ENCODE measurements at regions not wholly inside any gene's neighbourhood (a gene's known extent, or its start where the extent isn't known, plus 50 kb on each side); places are given as distances from the start of the nearest gene placed in this dataset.

DNA sequence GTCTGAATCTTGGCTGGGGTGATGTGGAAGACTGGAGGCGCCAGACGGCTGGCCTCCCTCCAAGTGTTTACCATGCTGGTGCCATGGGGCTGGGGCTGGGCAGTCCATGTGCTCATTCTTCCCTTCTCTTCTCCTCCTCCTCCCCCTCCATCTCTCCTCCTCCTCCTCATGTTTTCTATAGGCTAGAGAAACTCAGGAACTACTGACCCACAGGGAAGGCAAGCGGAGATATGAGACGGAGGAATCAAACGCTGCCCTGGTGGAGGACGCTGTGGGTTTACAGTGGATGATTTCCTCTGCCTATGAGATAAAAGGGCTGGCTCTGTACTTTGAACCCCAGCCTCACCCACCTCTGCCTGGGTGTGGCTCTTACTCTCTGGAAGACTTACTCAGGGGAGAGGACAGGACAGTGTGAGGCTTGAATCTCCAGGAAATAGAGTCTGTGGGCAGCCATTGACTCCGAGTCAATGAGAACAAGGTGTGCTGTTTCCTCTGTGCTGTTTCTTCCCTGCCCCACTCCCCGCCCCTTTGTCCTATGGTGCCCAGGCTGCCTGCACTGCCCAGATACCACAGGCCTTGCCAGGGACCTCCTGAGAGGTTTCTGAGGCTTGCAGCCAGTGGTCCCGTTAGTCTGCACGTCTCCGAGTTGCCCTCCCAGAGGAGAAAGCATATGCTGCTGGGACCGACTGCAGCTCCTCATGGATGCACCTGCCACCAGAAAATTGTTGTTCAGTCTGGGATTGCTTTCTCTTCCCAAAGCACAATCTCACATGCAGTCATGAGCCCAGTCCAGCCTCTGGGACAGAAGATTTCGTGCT is 132.6 kb upstream of the ARHGAP5 start:
- DNase-seq: no peak

DNA sequence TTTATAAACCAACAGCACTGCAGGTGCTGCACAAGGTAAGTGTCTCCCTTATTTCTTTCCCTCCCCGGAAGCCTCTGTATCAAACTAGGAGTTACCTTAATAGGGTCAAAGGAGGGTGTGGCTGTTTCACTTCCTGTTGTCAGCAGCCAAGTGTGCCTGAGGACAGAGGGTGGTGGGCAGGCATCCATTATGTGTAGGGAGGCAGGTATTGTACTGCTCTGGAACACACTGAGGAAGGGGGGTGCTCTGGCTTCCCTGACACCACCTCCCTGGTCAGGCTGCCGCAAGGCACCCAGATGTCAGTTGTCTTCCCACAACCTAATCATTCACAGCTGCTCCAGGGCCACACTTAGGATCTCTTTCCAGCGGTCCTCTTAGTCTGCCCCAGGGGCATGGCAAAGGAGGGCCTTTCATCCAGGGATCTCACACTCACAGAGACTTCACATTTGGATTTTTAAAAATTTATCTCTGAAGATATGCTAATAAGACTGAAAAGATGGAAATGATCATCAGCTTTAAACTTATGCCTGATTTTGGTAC is 132.0 kb upstream of the ARHGAP5 start:
- no peak for DNase-seq

DNA sequence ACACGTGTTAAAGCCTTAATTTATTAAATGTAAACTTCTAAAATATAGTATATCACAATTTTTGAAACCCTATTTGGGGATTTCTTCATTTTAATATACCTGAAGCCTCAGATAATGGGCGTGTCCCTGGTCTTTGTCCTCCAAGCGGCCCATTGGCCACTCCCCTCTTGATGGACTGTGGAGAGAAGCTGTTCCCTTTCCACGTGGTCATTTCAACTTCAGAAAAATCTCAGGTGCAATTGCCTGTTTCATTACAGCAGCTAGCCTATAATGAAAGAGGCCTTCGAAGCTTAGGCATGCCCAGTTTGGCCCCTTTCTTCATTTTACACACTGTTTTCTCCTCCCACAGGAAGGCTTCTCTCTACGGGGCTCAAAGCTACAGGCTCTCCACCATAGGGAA is 131.4 kb upstream of the ARHGAP5 start:
- DNase-seq: no peak

DNA sequence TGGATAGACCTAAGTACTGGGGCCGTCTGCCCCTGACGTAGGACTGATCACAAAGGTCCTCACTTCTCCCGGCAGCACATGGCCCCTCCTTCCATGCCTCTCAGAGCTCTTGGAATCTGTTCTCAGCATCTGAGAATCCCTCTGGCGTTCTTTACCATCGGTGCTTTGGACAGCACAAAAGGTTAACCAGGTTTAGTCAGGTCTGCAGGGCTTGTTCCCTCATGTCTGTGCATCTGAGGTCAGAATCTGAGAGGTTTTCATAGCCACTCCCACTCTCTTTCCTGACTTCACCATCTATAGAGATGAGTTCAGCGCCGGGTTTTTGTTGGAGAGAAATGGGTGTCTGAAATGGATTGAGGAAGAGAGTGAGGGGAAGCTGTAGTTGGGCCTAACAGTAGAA is 130.0 kb upstream of the ARHGAP5 start:
- DNase-seq: no peak

DNA sequence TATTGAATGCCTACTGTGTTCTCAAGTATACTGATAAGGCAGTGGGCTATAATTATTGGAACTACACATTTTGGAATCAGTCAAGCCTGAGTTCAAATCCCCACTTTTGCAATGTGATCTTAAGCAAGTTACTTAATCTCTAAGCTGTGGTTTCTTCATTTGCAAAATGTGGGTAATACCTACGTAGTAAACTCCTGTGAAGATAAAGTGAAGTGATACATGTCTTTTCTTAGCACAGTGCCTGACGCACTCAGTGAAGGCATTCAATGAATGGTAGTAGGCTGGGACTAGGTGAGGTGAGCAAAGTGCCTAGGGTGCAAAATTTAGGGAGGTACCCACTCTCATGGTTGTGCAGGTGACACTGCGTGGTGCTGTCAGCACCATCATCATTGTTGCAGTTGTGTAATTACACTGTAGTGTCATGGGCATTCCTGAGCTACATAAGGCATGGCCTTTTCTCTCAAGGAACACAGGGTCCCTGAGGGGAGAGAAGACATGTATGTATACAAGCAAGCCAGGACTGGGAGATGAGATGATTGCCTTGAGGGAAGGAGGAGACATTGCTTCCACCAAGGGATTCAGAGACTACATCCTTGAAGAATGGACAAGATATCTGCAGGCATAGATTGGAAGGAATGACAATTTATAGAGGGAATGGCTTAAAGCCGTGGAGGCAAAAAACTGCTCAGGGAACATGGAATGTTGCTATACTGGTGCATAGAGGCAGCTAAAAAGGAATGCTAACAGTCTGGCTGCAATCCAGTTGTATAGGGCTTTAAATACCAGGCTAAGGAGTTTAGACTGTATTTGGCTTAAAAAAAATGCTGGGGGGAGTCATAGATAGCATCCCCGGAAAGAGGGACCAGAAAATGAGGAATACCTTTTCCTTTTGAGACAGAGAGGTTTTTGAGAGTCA is 129.2 kb upstream of the ARHGAP5 start:
- no peak for DNase-seq

DNA sequence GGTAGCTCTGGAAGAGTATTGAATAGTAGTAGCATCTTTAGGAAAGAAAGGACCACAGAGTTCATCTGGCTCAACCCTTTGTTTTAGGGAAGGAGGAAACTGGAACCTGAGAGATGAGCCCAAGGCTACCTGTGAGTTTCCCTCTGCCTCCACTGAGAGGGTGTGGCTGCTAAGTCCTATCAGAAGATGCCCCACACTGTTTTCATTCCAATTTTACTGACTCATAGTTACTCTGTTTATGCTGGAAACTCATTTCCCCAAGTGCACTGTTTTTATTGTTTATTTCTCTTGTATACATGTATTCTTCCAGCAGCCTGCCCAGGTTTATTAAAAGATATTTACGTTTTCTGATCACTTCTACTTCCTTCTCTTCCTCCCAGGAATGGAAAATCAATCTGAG is 127.4 kb upstream of the ARHGAP5 start:
- peak in 1 of 2 experiments; percentile 29 for DNase-seq

DNA sequence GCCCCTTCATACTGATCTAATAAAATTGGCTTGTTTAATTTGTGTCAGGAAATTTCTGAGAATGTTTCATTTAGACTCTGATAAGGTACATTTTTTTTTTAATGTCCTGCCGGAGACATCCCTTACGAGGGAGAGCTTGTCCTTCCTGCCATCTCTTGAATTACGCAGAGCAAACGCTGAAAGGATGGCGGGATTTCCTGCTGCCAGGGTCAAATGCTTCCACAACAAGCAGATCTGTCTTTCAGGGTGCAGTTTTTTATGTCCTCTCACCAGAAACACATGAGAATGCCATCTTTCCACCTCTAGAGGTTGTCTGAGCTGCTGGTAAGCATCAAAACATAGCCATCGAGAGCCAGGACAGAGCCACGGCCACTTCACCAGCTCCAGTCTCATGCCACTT is 126.8 kb upstream of the ARHGAP5 start:
- no peak for DNase-seq

DNA sequence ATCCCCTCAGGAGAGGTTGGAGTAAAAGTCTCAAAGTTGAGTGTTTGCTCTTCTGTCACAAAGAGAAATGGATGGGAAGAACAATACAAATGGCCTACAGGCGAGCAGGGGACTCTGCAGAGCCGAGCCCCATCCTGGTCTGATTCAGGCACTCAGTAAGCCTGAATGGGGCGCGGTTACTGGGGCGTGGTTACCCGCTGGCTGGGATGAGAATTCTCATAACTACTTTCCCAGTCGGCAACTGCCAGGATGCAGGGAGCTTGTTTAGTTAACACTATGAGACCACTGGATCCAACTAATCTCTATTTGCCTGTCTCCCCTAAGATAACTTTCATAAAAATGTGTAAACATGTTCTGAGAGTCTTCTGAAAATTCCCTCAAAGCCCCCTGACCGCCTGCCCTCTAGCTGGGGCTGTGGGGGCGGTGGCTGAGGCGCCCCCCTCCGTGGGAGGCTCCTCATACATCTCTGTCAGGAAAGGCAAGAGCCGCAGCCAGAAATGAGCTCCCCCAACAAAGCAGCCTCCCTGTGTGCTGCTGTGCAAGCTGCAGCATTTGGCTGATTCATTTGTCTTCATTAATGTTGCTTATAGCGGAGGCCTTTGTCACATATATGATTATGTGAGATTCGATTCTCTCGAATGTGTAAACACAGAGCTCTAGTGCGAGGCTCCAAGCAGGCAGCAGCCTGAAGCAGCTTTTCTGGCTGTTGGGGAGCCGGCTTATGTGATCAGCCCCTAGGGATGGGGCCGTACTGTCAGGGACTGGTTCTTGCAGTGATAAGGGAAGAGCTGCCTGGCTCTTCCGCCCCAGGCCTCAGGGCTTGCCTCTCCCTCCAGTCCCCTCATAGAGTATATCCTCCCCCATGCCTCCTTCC is 126.1 kb upstream of the ARHGAP5 start:
- DNase-seq: no peak

DNA sequence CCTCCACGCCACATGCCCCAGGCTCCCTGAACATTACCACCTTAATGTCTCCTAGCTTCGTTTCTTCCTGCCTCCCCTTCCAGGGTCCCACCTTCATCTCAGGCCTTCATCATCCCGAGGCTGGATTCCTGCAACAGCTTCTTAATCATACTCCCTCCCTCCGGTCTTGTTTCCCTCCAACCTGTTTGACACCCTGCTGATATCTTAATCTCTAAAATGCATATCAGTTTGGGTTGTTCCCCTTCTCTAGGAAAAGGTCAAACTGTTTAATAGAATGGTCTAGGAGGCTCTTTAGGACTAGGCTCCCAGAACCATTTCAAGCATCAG is 125.5 kb upstream of the ARHGAP5 start:
- DNase-seq: no peak

DNA sequence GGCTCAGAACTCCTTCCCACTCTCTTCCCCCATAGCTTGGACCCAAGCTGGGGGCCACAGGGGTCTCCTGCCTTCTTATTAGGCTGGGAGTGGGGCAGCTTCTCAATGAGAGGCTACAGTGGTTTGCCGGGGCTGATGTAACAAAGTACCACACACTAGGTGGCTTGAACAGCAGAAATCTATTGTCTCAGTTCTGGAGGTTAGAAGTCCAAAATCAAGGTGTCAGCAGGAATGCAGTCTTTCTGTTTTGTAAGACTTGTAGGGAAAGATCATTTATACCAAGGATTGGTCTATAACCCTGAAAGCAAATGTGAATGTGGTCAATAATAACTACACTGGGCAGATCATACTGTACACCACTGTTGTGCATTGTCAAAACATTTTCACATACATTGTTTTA is 124.5 kb upstream of the ARHGAP5 start:
- no peak for DNase-seq

DNA sequence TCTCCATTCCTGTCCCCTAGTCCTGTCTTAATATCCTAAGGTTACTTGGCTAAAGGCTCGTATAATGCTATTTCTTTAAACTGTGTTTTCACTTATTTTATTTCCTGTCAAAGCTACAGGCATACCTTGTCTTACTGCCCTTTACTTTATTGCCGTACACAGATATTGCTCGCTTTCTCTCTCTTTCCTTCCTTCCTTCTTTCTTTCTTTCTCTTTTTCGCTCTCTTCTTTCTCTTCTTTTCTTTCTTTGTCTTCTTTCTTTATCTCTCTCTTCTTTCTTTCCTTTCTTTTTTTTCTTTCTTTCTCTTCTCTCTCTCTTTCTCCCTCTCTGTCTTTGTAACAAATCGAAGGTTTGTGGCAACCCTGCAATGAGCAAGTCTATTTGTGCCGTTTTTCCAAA is 123.9 kb upstream of the ARHGAP5 start:
- DNase-seq: no peak

DNA sequence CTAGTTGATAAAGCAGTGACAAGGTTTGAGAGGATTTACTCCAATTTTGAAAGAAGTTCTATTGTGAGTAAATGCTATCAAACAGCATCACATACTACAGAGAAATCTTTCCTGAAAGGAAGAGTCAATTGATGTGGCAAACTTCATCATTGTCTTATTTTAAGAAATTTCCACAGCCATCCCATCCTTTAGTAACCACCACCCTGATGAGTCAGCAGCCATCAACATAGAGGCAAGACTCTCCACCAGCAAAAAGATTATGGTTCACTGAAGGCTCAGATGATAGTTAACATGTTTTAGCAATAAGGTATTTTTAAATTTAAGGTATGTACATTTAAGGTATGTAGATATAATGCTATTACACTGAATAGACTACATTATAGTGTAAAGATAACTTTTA is 122.1 kb upstream of the ARHGAP5 start:
- no peak for DNase-seq

DNA sequence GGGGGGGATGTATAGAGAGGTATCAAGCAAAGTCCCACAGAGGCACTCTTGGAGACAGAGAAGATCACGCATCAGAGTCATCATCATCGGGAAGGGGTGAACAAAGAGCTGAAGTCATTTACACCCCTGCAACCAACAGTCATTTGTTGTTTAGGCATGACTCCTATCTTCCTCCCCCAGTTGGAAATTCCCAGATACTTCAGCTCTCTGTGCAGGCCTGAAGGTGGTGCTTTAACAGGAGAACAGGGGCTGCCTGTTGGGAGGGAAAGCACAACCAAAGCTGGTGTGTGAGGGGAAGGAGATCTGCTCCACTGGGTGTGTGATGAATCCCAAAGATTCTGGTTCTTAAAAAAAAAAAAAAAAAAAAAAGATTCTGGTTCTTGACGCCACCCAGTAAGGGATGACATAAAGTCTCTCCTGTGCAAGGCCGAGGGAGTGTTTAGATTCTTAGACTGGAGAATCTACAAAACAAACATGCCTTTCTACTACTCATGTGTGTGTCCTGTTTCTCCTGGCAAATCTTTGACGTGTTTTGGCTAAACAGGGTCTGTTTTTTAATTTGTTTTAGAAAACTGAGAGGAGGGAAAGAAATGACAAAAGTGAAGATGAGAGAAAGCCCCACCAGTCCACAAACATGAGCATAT is 121.0 kb upstream of the ARHGAP5 start:
- no peak for DNase-seq

DNA sequence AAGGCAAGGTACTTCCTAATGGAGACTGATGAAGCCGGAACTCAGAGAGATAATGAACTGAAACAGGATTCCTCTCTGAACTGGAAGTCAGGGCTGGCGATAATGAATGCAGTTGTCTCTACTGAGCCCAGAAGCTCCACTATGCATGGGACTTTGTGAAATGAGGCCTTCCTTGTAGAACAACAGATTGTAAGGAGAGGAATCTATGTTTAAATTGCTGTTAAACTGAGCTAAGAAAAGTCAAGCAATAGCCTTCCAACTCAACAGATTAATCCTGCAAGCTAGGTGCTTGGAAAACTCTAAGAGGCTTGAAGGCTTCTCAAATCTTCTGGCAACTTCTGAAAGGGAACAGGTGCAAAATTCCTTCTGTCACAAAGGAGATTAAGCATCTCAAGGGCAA is 119.5 kb upstream of the ARHGAP5 start:
- no peak for DNase-seq

DNA sequence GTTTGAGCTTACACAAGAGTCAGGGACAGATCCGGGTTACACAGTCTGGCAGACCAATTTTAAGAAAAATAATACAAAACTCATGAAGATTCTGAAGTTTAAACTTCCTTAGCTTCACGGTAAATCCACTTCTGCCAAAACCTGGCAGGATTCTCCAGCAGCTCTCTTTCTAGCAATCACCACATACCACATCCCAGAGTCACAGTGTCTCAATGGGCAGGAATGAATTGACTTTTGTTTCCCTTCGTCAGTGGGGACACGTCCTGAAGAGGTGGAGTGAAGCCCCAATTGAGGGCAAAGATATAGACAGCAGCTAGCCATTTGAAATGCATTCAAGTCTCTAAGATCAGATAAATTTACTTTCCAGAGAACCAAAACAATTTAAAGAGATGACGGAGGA is 117.1 kb upstream of the ARHGAP5 start:
- no peak for DNase-seq

DNA sequence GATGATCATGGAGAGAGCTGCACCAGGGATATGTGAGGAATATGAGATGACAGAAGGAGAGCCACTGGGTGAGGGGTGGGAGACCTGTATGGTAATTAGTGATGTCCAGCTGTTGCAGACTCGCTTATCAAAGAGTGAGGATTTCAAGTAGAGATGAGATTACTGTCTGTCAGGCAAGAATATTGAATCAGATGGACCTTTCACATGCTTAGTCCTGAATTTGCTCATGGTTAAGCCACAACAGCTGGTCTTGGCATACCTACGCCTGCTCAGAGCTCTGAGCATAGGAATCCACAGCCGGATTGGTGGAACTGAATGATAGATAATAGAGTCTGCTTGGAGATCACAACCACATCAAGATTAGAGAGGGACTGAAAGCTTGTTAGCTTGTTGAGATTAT is 115.2 kb upstream of the ARHGAP5 start:
- no peak for DNase-seq

DNA sequence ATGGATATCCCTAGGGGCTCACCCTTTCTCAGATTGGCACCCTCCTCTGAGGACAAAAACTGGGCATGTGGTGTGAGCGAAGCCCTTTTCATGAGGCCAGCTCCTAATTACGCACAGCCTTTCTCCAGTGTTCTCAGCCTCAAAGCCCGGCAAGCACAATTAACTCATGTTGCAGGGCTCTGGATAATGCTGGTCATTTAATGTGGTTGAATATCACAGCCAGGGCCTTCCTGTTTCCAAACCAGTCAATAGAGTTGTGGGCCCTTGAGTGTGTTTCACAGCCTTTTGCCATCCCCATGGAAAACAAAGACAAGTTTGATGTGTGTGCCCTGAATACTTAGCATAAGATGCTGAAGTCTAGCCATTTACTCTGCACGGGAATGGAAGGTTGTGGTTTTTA is 114.2 kb upstream of the ARHGAP5 start:
- no peak for DNase-seq

DNA sequence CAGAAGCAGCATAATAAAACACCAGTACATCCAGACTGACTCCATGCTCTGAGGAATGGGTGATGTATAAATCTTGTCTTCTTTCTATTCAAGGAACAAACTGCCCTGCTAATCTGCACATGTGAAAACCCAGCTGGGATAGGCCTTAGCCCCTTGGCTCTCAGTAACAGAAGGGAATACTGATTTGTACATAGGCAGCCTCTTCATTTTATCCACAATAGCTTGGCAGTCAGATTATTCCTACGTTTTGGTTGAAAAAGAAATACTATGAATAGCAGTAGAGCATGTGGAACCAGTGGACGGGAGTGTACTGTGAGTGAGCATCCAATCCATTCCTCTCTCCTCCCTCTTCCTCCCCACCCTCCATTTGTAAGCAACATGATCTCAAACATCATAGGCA is 113.5 kb upstream of the ARHGAP5 start:
- DNase-seq: no peak

DNA sequence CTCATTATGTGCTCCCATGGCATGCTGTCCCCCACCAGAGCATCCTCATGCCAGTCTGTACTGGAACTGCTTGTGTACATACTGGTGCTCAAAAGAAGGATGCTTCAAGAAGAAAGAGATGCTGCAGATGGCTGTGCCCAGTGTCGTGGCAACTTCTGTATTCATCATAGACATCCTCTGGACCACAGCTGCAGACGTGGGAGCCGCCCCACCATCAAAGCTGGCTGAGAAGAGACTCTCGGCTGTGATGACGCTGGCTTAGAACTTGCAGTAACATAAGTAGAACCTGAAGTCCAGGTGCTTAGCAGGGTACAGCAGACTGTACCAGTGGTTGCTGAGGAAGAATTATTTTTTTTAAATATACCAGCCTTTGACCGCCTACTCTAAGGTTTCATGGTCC is 112.6 kb upstream of the ARHGAP5 start:
- no peak for DNase-seq

DNA sequence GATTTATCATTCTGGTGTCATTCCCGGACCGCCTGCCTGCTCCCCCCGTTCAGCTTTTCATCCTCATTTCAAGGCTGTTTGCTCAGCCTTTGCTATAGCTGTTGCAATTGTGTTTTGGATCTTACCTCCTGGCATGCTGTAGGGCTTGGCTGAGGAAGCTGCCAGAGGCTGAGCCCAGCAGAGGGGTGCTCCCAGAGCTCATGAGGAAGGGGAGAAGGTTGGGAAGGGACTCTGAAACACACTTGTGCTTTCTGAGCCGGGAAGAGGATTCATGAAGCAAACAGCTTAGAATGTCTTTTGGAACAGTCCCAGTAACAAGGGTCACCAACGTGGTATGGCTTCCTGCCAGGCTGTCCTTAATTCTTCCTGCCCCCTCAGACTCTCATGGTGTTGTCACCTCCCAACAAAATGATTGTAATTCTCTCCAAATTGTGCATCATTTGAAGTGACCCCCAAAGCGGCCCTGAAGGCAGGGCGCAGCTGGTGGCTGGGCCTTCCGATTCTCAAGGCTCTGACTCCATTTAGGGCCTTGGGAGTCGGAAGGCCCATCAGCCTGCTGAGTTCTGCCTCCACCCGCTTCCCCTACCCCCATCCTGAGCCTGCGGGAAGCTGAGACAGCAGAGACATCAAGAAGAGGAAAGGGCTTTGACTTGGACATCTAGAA is 111.9 kb upstream of the ARHGAP5 start:
- no peak for DNase-seq

DNA sequence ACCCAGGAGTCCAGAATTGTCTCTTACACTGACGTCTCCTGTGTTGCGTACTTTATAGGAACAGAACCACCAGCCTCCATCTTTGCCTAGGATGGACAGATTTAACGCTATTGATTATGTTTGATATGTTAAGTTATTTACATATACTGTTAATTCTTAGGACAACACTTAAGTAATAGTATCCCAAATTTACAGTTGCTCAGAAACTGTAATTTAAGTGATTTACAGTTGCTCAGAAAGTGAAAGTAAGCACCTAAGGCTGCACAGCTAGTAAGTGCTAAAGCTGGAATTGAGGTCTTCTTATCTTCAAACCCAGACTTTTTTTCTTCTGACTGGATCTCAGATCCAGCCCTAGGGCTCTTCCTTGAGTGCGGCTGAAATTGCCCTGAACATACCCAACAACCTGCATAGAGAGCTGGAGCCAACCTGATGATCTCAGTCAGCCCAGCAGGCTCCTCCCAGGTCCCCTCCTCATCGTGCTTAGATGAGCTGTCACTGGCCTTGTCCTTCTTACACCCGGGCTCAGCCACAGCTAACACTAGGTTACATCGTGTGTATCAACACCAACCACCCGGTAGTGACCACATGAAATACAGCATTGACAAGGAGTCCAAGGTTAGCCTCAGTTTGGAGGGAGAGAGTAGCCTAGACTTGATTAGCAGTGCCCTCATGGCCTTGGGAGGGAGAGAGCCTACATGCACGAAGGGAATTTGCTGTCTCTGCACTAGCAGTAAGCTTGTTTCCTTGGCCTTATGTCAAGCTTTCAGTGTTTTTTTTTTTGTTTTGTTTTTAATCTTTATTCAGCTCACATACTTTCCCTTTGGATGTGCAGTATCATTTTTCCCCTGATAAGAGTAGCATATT is 111.1 kb upstream of the ARHGAP5 start:
- no peak for DNase-seq
